Ectodermal cell (in vitro differentiated cells): ENCODE measurements at regions not wholly inside any gene's neighbourhood (a gene's known extent, or its start where the extent isn't known, plus 50 kb on each side); places are given as distances from the start of the nearest gene placed in this dataset.
"Not testable (repeated sequence)": the region's sequence is repeated elsewhere in the genome, so short reads cannot be mapped to it uniquely, and the experiment has no call there.

Experiments
- H3K27ac ChIP-seq: 2 replicates; pipeline ENCODE4 v1.7.0; 2013; ENCODE audit warnings: mild to moderate bottlenecking, low read depth, low read length; ENCODE audit not compliant: insufficient read depth, poor library complexity, severe bottlenecking
- H3K27me3 ChIP-seq: 2 replicates; pipeline ENCODE4 v1.7.0; 2013; ENCODE audit warnings: mild to moderate bottlenecking, low read length; ENCODE audit not compliant: insufficient read depth, control insufficient read depth, poor library complexity, severe bottlenecking
- H3K36me3 ChIP-seq: one replicate; pipeline ENCODE4 v1.7.0; 2013; ENCODE audit warnings: low read length; ENCODE audit not compliant: control insufficient read depth, insufficient read depth
- H3K4me1 ChIP-seq: one replicate; pipeline ENCODE4 v1.7.0; 2013; ENCODE audit warnings: low read length; ENCODE audit not compliant: control insufficient read depth, insufficient read depth
- H3K4me3 ChIP-seq: 2 replicates; pipeline ENCODE4 v1.7.0; 2013; ENCODE audit warnings: low read depth, low read length, control low read depth; ENCODE audit not compliant: insufficient read depth
- H3K9me3 ChIP-seq: 2 replicates; pipeline ENCODE4 v1.7.0; 2013; ENCODE audit warnings: mild to moderate bottlenecking, low read length, moderate library complexity; ENCODE audit not compliant: control insufficient read depth
- WGBS, 2 experiments: methylation state at CpG; one replicate each; pipeline ENCODE4 v1.1.7; 2013; ENCODE audit warnings: missing lambda C conversion rate in 2 of 2; 5-methylcytosine and 5-hydroxymethylcytosine counted together

- 93 to 95% methylated on average over 22 of the region's 22 CpGs for WGBS, 2 experiments
- H3K9me3 ChIP-seq = no peaks in the 10 kb centered on the region
- no peaks in the 10 kb centered on the region for H3K36me3 ChIP-seq
- H3K4me3 ChIP-seq = no peak overlapping the region
- H3K27me3 ChIP-seq = no peaks in the 10 kb centered on the region
- H3K27ac ChIP-seq = no peak overlapping the region
- no peaks in the 10 kb centered on the region for H3K4me1 ChIP-seq
These were observed 119.3 kb downstream of the CRYAA start for GRCh38 chr21:43287795-43288755.

- Histone ChIP-seq H3K27me3 (no peaks in the 10 kb centered on the region), H3K36me3 (no peaks in the 10 kb centered on the region), H3K4me3 (no peak overlapping the region), H3K27ac (no peak overlapping the region), H3K9me3 (no peaks in the 10 kb centered on the region), H3K4me1 (no peaks in the 10 kb centered on the region)
- 94 to 97% methylated on average over 19 of the region's 19 CpGs for WGBS, 2 experiments
These were observed 118.4 kb downstream of the CRYAA start for GRCh38 chr21:43287111-43287760.

- Histone ChIP-seq H3K4me1 (no peaks in the 10 kb centered on the region), H3K36me3 (no peaks in the 10 kb centered on the region), H3K27me3 (no peaks in the 10 kb centered on the region), H3K9me3 (no peaks in the 10 kb centered on the region), H3K27ac (no peak overlapping the region), H3K4me3 (no peak overlapping the region)
- 81 to 85% methylated on average over 5 of the region's 5 CpGs for WGBS, 2 experiments
These were observed 117.4 kb downstream of the CRYAA start for GRCh38 chr21:43286196-43286595.

GRCh38 chr21:43284700-43285099 lies 115.9 kb downstream of the CRYAA start:
- H3K4me3 ChIP-seq = no peak overlapping the region
- WGBS, 2 experiments = 87 to 94% methylated on average over 3 of the region's 3 CpGs
- no peaks in the 10 kb centered on the region for H3K9me3 ChIP-seq

GRCh38 chr21:43284238-43284637 lies 115.4 kb downstream of the CRYAA start:
- no peaks in the 10 kb centered on the region for H3K9me3 ChIP-seq
- H3K27ac ChIP-seq = no peak overlapping the region
- 87 to 90% methylated on average over 1 of the region's 1 CpG for WGBS, 2 experiments
- no peaks in the 10 kb centered on the region for H3K27me3 ChIP-seq
- H3K36me3 ChIP-seq = no peaks in the 10 kb centered on the region
- H3K4me1 ChIP-seq = no peaks in the 10 kb centered on the region
- H3K4me3 ChIP-seq = no peak overlapping the region

More at GRCh38 chr21:43284700-43285099, 115.9 kb downstream of the CRYAA start:
- Histone ChIP-seq H3K4me1 (no peaks in the 10 kb centered on the region), H3K36me3 (no peaks in the 10 kb centered on the region), H3K27ac (no peak overlapping the region), H3K27me3 (no peaks in the 10 kb centered on the region)

GRCh38 chr21:43283925-43284221 lies 115.1 kb downstream of the CRYAA start:
- not testable (repeated sequence) for H3K36me3 ChIP-seq, H3K9me3 ChIP-seq, H3K4me3 ChIP-seq, H3K4me1 ChIP-seq, H3K27ac ChIP-seq, H3K27me3 ChIP-seq
- WGBS, 2 experiments = 79 to 87% methylated on average over 1 to 2 of the region's 2 CpGs

GRCh38 chr21:43283136-43283924 lies 114.5 kb downstream of the CRYAA start:
- no peak overlapping the region for H3K27ac ChIP-seq
- WGBS, 2 experiments = 90 to 94% methylated on average over 5 of the region's 5 CpGs
- no peaks in the 10 kb centered on the region for H3K36me3 ChIP-seq
- H3K27me3 ChIP-seq = peaks cover under 1% of the 10 kb centered on the region
- H3K9me3 ChIP-seq = no peaks in the 10 kb centered on the region
- peaks cover 1% of the 10 kb centered on the region for H3K4me1 ChIP-seq
- no peak overlapping the region for H3K4me3 ChIP-seq

GRCh38 chr21:43282358-43283120 lies 113.7 kb downstream of the CRYAA start:
- Histone ChIP-seq H3K27ac (no peak overlapping the region), H3K27me3 (peaks cover 3% of the 10 kb centered on the region), H3K36me3 (no peaks in the 10 kb centered on the region), H3K4me1 (peaks cover 9% of the 10 kb centered on the region), H3K4me3 (no peak overlapping the region), H3K9me3 (no peaks in the 10 kb centered on the region)
- WGBS, 2 experiments = 90 to 92% methylated on average over 23 of the region's 23 CpGs

- Histone ChIP-seq H3K36me3 (no peaks in the 10 kb centered on the region), H3K4me3 (no peak overlapping the region), H3K27ac (no peak overlapping the region), H3K4me1 (peaks cover 14% of the 10 kb centered on the region), H3K27me3 (peaks cover 3% of the 10 kb centered on the region), H3K9me3 (no peaks in the 10 kb centered on the region)
- 82 to 86% methylated on average over 12 of the region's 12 CpGs for WGBS, 2 experiments
These were observed 113.0 kb downstream of the CRYAA start for GRCh38 chr21:43281661-43282357.
